ENCODE measurements at regions not wholly inside any gene's neighbourhood (a gene's known extent, or its start where the extent isn't known, plus 50 kb on each side); places are given as distances from the start of the nearest gene placed in this dataset.
"Not testable (repeated sequence)": the region's sequence is repeated elsewhere in the genome, so short reads cannot be mapped to it uniquely, and the experiment has no call there.

DNA sequence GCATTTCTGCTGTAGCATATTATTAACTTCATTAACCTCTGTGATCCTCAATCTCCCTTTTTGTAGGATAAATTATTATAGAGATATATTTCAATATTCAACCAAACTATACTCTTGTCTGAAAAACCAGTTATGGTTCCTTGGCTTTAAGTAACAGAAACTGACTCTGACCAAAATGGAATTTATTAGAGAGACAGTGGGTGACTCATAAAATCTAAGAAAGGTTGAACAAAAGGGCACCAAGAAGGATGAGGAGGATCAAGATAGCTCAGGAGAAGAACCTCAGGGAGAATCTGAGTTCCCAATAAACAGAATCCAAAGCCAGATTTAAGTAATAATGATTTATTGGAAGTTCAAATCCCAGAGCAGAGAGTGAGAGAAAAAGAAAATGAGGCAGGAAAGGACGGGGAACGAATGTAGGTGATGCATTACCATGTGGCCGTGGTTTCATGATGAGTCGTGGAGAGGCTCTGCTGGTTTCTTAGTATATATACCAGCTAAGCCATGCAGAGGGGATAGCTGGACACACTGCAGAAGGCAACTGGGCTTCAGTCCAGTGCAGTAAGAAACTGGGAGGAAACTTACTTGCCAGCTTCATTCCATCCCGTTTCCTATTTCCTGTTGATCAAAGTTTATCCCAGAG lies 151.5 kb upstream of the GOT2 start:
- no peak for DNase-seq (ENCODE audit: low read depth in 2 of 2)

DNA sequence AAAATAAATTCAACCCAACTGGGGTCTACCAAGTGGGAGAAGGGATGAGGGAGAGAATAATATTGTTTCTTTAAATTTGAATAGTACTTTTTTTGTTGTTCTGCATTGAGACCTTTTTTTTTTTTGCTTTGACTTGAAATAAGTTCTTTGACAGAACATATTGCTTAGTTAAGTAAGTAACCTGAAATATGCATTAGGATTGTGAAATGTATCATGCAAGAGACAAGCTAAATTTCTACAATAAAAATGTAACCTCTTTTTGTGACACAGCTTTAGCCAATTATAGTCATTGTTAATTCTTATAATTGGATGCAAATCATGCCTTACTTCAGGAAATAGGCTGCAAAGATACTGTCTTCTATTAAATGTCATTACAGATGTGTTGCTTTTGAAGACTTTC lies 150.0 kb upstream of the GOT2 start:
- DNase-seq (ENCODE audit: low read depth in 2 of 2) = no peak

DNA sequence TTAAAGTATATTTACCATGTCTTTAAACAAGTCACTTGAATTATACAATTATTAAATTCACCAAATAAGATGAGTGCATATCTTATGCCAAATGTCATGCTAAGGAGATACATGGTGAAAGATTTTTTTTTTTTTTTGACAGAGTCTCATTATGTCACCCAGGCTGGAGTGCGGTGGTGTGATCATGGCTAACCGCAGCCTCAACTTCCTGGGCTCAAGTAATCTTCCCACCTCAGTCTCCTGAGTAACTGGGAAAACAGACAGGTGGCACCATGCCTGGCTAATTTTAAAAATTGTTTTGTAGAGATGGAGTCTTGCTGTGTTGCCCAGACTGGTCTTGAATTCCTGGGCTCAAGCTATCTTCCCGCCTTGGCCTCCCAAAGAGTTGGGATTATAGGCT lies 149.0 kb upstream of the GOT2 start:
- DNase-seq (ENCODE audit: low read depth in 2 of 2) = no peak

DNA sequence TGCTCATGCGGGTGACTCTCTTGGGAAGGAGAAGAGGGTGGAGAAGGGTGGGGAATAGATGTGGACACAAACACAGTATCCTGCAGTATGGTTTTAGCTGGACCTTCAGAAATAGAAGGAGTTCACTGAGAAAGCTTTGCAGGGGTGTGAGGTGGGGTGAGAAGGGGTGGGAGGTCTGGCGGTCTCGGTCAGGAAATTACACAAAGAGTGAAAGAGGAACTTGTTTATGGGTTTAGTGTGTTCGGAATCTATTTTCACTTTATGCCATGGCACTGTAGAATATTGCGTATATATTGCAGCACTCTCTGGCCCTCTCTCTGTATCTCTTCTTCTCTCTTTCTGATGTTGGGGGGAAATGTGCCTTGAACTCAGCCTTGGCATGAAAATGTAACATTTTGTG lies 148.2 kb upstream of the GOT2 start:
- no peak for DNase-seq (ENCODE audit: low read depth in 2 of 2)

DNA sequence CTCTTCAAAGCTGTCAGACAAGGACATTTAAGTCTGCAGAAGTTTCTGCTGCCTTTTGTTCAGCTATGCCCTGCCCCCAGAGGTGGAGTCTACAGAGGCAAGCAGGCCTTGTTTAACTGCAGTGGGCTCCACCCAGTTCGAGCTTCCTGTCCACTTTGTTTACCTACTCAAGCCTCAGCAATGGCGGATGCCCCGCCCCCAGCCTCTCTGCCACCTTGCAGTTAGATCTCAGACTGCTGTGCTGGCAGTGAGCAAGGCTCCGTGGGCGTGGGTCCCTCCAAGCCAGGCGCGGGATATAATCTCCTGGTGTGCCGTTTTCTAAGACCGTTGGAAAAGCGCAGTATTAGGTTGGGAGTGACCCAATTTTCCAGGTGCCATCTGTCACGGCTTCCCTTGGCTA lies 144.5 kb upstream of the GOT2 start:
- DNase-seq (ENCODE audit: low read depth in 2 of 2) = not testable (repeated sequence)

DNA sequence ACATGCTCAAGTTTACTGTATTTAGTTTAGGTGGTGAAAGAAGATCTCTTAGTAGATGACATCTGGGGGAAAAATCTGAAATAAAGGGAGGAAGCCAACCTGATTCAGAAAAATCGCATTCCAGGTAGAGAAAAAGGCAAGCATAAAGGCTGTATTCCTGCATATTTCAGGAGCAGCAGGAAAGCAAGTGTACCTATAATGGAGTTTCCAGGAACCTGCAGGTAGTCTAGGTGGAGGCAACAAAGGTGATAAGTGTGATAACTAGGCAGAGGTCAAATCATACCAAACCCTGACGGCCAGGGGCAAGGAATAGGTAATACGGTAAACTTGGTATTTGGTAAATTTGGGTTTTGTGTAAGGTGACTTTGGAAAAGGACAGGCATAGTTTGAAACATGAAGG lies 132.8 kb upstream of the GOT2 start:
- no peak for DNase-seq (ENCODE audit: low read depth in 2 of 2)

DNA sequence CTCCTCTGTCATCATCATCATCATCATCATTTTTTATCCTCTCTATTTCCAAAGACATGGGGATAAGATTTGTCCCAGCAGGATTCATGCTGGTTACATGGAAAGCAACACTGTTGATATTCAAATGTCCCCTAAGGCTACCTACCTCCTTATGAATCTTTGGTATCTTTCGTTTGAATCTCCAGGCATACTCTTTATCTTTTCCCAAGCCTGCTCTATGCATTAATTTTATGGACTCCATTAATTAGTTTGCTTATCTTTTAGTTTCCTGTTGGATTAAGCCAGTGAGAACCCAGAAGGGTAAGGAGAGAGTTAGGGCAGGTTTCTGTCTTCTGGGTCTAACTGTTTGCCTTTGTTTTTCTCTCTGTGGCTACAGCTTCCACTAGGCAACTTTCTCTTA lies 129.6 kb upstream of the GOT2 start:
- no peak for DNase-seq (ENCODE audit: low read depth in 2 of 2)

DNA sequence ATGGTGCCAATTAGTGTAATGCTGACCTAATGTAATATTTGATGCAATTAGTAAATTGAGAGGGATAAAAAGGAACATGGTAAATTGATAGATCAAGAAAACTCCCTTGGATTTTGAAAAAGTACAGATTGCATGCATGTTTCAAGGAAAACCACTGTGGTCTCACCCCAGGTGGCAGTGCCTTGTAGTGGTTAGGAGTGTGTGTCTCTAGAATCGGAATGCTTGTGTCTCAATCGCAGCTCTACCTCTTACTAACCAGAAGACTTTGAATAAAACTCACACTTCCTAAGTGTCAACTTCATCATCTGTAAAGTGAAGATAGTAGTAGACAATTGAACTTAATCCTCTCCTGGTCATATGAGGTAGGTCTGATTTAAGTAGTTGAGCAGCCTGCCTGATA lies 128.9 kb upstream of the GOT2 start:
- DNase-seq (ENCODE audit: low read depth in 2 of 2) = no peak

DNA sequence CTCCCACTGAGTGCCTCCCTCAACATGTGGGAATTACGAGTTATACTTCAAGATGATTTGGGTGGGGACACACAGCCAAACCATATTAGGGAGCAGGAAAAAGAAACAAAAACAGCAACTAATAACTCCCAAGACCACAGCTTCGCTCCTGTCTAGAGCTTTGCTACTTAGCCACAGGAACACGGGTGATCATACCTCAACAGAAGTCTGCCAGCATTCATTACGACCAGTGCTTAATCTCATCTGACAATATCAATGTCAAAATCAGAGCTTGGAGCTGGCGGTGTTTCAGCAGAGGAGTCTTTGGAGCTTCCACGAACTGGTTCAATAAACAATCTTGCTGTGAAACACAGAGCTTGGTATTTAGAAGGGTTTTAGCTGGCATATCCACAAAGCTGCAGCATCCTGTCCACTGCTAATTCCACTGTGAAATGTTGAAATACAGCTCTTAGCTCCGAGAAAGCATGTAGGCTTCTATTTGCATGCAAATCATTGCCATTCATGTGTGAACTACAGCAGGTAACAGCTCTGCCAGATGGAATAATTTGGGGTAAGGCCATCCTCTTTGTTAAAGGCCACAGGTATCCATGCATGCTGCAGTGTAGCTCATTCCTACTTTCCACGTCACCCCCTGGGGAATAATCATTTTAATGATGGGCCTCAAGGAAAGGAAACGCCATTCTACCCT lies 128.4 kb upstream of the GOT2 start:
- no peak for DNase-seq (ENCODE audit: low read depth in 2 of 2)

DNA sequence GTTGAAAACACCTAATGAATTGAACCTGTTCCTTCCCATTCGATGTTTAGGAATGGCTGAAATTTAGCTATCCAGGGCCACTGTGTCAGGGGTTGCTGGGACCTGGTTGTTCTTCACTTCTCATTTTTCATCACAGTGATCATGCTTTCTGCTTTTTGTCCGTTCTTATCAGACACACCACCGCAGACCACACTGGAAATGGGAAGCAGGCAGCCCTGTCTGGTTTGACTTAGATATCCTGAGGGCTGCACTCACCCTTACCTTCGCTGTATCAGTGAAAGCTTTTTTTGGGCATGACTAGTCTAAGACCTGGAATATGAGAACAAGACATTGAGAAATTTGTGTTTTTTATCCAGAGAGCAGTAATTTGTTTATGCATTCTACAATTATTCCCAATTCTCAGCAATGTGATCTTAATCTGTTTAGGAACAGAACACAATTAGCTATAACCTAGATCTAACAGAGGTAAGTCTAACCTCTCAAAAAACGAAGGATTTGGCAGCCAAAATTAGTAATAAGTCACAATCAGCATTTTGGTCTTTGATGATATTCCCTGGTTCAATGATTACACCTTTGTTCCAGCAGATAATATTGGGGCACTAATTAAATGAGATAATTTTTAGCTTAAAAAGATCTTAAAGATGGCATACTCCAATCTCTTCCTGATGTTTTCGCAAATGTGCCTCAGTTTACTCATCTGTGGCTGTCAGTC lies 126.0 kb upstream of the GOT2 start:
- no peak for DNase-seq (ENCODE audit: low read depth in 2 of 2)

DNA sequence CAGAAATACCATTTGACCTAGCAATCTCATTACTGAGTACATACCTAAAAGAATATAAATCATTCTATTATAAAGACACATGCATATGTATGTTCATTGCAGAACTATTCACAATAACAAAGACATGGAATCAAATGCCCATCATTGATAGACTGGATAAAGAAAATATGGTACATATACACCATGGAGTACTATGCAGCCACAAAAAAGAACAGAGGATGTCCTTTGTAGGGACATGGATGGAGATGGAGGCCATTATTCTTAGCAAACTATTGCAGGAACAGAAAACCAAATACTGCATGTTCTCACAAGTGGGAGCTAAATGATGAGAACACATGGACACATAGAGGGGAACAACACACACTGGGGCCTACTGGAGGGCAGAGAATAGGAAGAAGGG lies 124.5 kb upstream of the GOT2 start:
- DNase-seq (ENCODE audit: low read depth in 2 of 2) = not testable (repeated sequence)

DNA sequence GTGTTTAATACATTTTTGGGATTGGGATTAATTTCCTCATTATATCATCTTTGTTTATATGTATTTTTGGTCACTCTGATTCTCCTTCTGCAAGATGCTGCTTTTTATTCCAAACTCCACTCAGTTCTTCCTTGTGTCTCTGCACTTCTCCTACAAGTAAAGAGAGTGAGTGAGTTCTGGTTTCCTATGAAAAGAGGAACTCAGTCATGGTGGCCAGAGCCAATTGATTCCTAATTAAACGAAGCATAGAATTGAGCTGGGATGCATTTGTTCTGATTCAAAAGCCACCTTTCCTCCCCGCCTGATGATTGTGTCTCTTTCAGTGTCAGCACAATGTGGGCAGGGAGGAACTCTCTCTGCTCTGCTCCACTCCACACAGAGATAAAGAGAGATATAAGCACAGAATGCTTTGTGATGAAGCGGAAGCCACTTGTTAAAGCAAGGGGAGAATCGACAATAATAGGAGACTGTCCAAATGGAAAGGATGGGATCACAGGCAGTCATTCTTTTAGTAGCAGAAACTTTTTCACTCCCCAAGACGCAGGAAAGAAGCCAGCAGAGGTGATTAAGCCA lies 121.3 kb upstream of the GOT2 start:
- DNase-seq (ENCODE audit: low read depth in 2 of 2) = no peak

DNA sequence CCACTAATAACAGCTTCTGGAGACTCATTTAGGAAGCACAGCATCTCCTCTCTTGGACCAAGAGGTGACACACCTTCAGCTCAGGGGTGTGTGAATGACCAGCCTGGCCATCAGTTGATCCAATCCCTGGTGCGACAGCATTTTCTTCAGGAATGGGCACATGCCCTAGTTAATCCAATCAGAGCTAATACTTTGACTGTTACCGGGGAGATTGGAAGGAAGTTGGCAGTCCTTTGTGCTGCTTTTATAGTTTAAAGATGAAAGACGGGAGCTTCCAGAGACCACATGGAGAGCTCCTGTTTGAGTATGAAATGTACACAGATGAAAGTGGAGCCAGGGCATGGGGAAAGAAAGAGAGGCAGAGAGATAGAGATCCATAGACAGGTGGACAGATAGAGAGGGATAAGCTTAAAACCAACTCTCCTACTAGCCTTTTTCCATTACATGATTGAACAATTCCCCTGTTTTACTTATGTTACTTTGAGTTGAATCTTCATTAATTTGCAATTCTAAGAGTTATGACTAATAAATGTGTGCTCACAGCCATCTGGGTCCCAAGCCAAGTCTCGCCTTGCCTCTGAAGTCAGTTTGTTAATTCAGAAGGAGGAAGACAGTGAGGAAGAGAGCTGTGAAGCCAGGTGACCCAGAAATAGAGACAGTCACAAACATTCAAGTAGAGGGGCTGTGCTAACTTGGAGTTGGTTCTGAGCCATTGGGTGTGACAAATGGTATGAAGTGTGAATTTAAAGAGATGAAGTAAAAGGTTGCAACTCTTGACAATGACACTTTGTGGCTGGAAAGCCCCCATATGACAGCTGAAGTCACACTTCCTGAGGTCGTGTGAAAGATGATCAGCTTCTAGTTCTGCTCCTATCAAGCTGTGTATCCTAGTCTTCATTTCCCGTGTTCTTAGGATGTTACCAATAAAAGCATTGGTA lies 120.0 kb upstream of the GOT2 start:
- DNase-seq (ENCODE audit: low read depth in 2 of 2) = no peak

DNA sequence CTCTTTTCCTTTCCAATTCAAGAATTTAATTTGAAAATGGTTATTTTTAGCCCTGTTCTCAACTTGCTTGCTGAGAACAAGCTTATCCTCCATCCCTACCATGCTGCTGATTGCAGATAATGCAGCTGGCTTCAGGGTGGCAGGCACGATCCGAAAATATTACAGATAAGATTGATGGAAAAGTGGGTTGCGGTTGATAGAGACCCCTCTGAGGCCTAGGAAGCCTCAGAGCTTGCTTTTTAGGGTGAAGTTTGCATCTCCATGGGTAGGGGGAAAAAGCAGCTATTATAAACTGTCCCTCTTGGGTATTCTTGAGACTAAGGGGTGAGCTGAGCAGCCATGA lies 116.5 kb upstream of the GOT2 start:
- no peak for DNase-seq (ENCODE audit: low read depth in 2 of 2)

DNA sequence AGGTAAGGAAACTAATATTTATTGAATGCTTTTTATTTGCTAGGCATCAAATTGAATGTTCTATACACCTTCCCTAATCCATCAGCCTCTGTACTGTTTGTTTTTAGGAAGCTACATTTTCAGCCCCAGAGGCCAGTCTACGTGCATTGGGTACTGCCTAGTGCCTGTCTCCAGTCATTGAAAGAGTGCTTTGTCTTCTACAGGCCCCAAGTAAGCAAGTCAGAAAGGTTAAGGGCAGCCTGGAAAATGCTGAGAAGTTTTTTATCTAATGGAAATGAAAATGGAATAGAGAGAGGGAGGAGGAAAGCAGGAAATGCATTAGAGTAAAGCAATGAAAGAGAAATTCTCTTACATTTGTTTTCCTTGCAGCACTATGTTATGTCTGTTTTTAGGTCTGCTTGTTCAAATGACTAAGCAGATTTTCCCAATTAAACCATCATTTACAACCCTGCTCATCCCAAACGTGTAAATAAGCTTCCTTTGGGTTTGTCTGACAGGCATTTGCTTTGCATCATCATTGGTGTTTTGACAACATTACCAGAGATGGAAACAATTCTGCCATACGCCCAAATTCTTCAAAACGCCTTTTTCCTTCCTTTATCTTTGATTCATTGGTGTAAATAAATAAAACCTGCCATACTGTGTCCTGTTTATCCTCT lies 116.0 kb upstream of the GOT2 start:
- DNase-seq (ENCODE audit: low read depth in 2 of 2) = no peak

DNA sequence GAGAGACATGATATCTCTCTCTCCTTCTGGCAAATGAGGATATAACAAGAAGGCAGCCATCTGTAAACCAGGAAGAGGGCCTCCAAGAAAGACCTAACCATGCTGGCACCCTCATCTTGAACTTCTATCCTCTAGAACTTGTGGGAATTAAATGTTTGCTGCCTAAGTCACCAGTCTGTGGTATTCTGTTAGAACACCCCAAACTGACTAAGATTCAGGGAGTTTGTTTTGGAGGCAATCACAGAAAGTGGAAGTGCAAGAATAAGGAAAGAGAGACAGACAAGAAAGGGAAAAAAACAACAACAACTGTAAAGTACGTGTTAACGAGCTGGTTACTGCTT lies 114.5 kb upstream of the GOT2 start:
- no peak for DNase-seq (ENCODE audit: low read depth in 2 of 2)

DNA sequence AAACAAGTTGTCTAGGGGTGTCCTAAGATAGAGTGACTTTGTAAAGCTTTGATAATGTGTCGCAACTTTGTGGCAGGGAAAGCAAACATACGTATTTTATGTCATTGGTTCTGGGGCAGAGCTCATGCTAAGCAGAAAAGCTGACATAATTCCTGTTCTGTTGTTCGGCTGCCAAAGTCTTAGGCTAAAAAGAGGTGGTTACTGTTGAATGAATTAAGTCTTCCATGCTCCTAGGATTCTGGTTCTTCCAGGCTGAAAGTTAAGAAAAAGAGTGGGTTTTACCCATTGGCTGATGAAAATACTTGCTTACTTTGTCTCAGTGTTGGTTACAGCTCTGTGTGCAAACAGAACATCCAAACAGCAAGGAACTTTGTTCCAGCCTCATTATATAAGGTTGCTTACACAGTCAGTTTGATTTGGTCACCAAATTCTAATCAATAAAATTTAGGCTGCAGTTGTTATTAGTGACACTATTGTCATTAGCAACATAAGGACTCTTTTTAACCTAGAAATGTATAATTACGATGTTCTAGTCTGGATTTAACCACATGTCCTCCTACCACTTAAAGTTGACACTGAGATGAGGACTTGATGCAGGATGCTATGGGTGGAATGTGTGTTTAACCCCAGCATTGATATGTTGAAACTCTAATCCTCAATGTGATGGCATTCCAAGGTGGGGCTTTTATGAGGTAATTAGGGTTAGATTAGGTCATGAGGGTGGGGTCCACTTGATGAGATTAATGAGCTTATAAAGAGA lies 114.0 kb upstream of the GOT2 start:
- DNase-seq (ENCODE audit: low read depth in 2 of 2) = no peak

DNA sequence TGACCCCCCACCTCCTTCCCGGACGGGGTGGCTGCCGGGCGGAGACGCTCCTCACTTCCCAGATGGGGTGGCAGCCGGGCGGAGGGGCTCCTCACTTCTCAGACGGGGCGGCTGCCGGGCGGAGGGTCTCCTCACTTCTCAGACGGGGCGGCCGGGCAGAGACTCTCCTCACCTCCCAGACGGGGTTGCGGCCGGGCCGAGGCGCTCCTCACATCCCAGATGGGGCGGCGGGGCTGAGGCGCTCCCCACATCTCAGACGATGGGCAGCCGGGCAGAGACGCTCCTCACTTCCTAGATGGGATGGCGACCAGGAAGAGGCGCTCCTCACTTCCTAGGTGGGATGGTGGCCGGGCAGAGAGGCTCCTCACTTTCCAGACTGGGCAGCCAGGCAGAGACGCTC lies 112.1 kb upstream of the GOT2 start:
- not testable (repeated sequence) for DNase-seq (ENCODE audit: low read depth in 2 of 2)

DNA sequence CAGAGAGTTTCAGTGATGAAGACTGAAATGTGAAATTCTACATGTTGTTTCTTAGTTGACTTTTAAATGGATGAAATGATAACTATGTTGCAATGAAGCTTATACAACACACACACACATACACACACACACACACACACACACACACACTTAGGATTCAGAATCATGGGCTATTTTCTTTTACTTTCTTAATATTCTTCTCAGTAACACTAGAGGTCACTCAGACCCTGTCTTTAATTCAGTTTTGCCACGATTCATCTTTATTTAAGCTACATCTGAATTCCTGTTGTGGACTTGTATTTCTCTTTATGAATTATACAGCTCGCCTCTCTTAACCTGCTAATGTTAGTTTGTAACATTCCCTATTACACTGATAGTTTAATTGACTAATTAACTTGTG lies 109.6 kb upstream of the GOT2 start:
- peak in 1 of 2 donors; percentile 26 for DNase-seq (ENCODE audit: low read depth in 2 of 2)

DNA sequence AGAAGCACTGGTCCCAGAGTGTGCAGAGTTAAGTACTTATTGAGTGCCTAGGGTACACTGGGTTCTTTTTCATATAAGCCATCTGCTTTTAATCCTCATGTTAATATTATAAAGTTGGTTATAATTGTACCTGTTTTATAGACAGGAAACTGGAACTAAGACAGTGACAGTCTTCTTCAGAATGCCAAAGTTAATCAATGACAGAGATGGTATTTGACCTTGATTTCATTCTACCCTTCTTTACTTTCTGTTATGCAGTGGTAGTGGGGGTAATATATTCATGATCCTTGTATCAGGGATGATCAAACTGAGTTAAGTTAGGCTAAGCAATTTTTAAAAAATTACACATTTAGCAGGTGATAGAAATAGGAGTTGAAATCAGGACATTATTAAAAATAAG lies 108.6 kb upstream of the GOT2 start:
- DNase-seq (ENCODE audit: low read depth in 2 of 2) = no peak

DNA sequence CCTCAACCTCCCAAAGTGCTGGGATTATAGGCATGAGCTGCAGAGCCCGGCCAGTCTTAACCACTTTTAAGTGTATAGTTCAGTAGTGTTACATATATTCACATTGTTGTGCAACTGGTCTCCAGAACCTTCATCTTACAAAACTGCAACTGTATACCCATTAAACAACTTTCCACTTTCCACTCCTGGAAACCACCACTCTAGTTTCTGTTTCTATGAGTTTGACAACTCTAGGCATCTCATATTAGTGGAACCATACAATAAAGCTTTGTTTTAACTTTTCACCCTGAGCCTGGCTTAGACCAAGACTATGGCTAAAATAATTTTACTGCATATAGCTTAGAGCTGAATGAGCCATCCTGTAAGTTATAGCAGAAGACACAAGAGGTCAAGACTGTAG lies 108.0 kb upstream of the GOT2 start:
- no peak for DNase-seq (ENCODE audit: low read depth in 2 of 2)
